Natural killer cell treated with Interleukin-12 subunit alpha and Interleukin-12 subunit beta and Interleukin-15 and Interleukin-18, amount 100 ng/mL, for 72 hours (primary cell): ENCODE measurements at regions not wholly inside any gene's neighbourhood (a gene's known extent, or its start where the extent isn't known, plus 50 kb on each side); places are given as distances from the start of the nearest gene placed in this dataset.
"Not testable (repeated sequence)": the region's sequence is repeated elsewhere in the genome, so short reads cannot be mapped to it uniquely, and the experiment has no call there.

ENCODE experiments used
- ATAC-seq, 2 donors: fragments of 150-1000 bp; cut with Tn5 transposase in 1 of 2; sonication (Bioruptor Pico), chemical (Tn5 transposase) in 1 of 2; 2 replicates each; pipeline ENCODE4 v1.10.0; 2021
- DNase-seq: peaks from one replicate; pipeline ENCODE4 v3.0.0; 2022; ENCODE audit warnings: low spot score
- H3K27ac Mint-ChIP-seq, 2 donors: 1 replicate in 1 of 2; 2 replicates in 1 of 2; pipeline ENCODE4 v1.8.0; 2022; ENCODE audit warnings: mixed read lengths in 2 of 2, mild to moderate bottlenecking in 1 of 2, moderate library complexity in 1 of 2
- H3K27me3 Mint-ChIP-seq, 2 donors: 1 replicate in 1 of 2; 2 replicates in 1 of 2; pipeline ENCODE4 v1.8.0; 2022; ENCODE audit warnings: mixed read lengths in 2 of 2
- H3K36me3 Mint-ChIP-seq: one replicate; pipeline ENCODE4 v1.8.0; 2022; ENCODE audit warnings: mixed read lengths
- H3K4me1 Mint-ChIP-seq, 2 donors: 1 replicate in 1 of 2; 2 replicates in 1 of 2; pipeline ENCODE4 v1.8.0; 2022; ENCODE audit warnings: low read depth in 2 of 2, mixed read lengths in 2 of 2, mild to moderate bottlenecking in 1 of 2
- H3K4me3 Mint-ChIP-seq: one replicate; pipeline ENCODE4 v1.8.0; 2022; ENCODE audit warnings: mixed read lengths
- H3K9me3 Mint-ChIP-seq: 2 replicates; pipeline ENCODE4 v1.8.0; 2022; ENCODE audit warnings: mixed read lengths

- H3K27me3 Mint-ChIP-seq = no peaks in the 10 kb centered on the region
- H3K27ac Mint-ChIP-seq = no peak overlapping the region
- no peaks in the 10 kb centered on the region for H3K4me1 Mint-ChIP-seq
- H3K4me3 Mint-ChIP-seq = no peak overlapping the region
- no peaks in the 10 kb centered on the region for H3K36me3 Mint-ChIP-seq
- ATAC-seq (no peak), DNase-seq (no peak)
- H3K9me3 Mint-ChIP-seq = peaks cover 8% of the 10 kb centered on the region
These were observed 242.1 kb upstream of the PDZRN3 start for GRCh38 chr3:73866846-73867245.

GRCh38 chr3:73863546-73864079, 238.9 kb upstream of the PDZRN3 start:
- ATAC-seq = no peak
- H3K27ac Mint-ChIP-seq = no peak overlapping the region
- no peak for DNase-seq
- H3K4me3 Mint-ChIP-seq = no peak overlapping the region
- H3K36me3 Mint-ChIP-seq = no peaks in the 10 kb centered on the region
- H3K9me3 Mint-ChIP-seq = no peaks in the 10 kb centered on the region
- no peaks in the 10 kb centered on the region for H3K4me1 Mint-ChIP-seq
- H3K27me3 Mint-ChIP-seq = no peaks in the 10 kb centered on the region

GRCh38 chr3:73855813-73856212, 231.1 kb upstream of the PDZRN3 start:
- DNase-seq (no peak), ATAC-seq (no peak)
- Mint-ChIP-seq H3K27me3 (no peaks in the 10 kb centered on the region), H3K9me3 (peaks cover 5% of the 10 kb centered on the region), H3K36me3 (no peaks in the 10 kb centered on the region), H3K4me3 (no peak overlapping the region), H3K4me1 (no peaks in the 10 kb centered on the region), H3K27ac (no peak overlapping the region)

GRCh38 chr3:73848173-73848906, 223.6 kb upstream of the PDZRN3 start:
- DNase-seq = no peak
- no peaks in the 10 kb centered on the region for H3K4me1 Mint-ChIP-seq
- peaks cover 4% of the 10 kb centered on the region for H3K36me3 Mint-ChIP-seq
- no peak for ATAC-seq
- peaks cover 12% of the 10 kb centered on the region for H3K9me3 Mint-ChIP-seq
- H3K4me3 Mint-ChIP-seq = no peak overlapping the region
- no peaks in the 10 kb centered on the region for H3K27me3 Mint-ChIP-seq
- H3K27ac Mint-ChIP-seq = no peak overlapping the region

- ATAC-seq (no peak), DNase-seq (no peak)
- no peak overlapping the region for H3K4me3 Mint-ChIP-seq
- H3K27ac Mint-ChIP-seq = no peak overlapping the region
- H3K4me1 Mint-ChIP-seq = no peaks in the 10 kb centered on the region
- no peaks in the 10 kb centered on the region for H3K27me3 Mint-ChIP-seq
- peaks cover 12% of the 10 kb centered on the region for H3K9me3 Mint-ChIP-seq
- peaks cover 4% of the 10 kb centered on the region for H3K36me3 Mint-ChIP-seq
These were observed 222.2 kb upstream of the PDZRN3 start for GRCh38 chr3:73846951-73847350.

GRCh38 chr3:73839032-73839431, 214.3 kb upstream of the PDZRN3 start:
- ATAC-seq = no peak

GRCh38 chr3:73835945-73836344, 211.2 kb upstream of the PDZRN3 start:
- peaks cover 10% of the 10 kb centered on the region for H3K36me3 Mint-ChIP-seq
- H3K27me3 Mint-ChIP-seq = no peaks in the 10 kb centered on the region
- no peak for ATAC-seq
- DNase-seq = no peak
- H3K4me1 Mint-ChIP-seq = no peaks in the 10 kb centered on the region
- H3K4me3 Mint-ChIP-seq = no peak overlapping the region
- peaks cover 18% of the 10 kb centered on the region for H3K9me3 Mint-ChIP-seq
- H3K27ac Mint-ChIP-seq = no peak overlapping the region

More at GRCh38 chr3:73839032-73839431, 214.3 kb upstream of the PDZRN3 start:
- DNase-seq = no peak
- Mint-ChIP-seq H3K4me3 (no peak overlapping the region), H3K27ac (no peak overlapping the region), H3K9me3 (peaks cover 21% of the 10 kb centered on the region), H3K27me3 (no peaks in the 10 kb centered on the region), H3K36me3 (peaks cover 10% of the 10 kb centered on the region), H3K4me1 (no peaks in the 10 kb centered on the region)

- H3K36me3 Mint-ChIP-seq = peaks cover 14% of the 10 kb centered on the region
- ATAC-seq = no peak
- no peaks in the 10 kb centered on the region for H3K4me1 Mint-ChIP-seq
These were observed 207.7 kb upstream of the PDZRN3 start for GRCh38 chr3:73832426-73832825.

GRCh38 chr3:73828348-73828747, 203.6 kb upstream of the PDZRN3 start:
- H3K36me3 Mint-ChIP-seq = peaks cover 5% of the 10 kb centered on the region
- no peak overlapping the region for H3K4me3 Mint-ChIP-seq

More at GRCh38 chr3:73832426-73832825, 207.7 kb upstream of the PDZRN3 start:
- Mint-ChIP-seq H3K27ac (no peak overlapping the region), H3K9me3 (peaks cover 21% of the 10 kb centered on the region), H3K27me3 (no peaks in the 10 kb centered on the region), H3K4me3 (no peak overlapping the region)
- no peak for DNase-seq

GRCh38 chr3:73827725-73828211, 203.0 kb upstream of the PDZRN3 start:
- H3K4me1 Mint-ChIP-seq = no peaks in the 10 kb centered on the region
- no peak for DNase-seq
- peaks cover 5% of the 10 kb centered on the region for H3K36me3 Mint-ChIP-seq
- peaks cover 12% of the 10 kb centered on the region for H3K9me3 Mint-ChIP-seq
- no peak for ATAC-seq
- H3K27ac Mint-ChIP-seq = no peak overlapping the region
- H3K27me3 Mint-ChIP-seq = no peaks in the 10 kb centered on the region
- no peak overlapping the region for H3K4me3 Mint-ChIP-seq

More at GRCh38 chr3:73828348-73828747, 203.6 kb upstream of the PDZRN3 start:
- Mint-ChIP-seq H3K27me3 (no peaks in the 10 kb centered on the region), H3K9me3 (peaks cover 10% of the 10 kb centered on the region), H3K4me1 (no peaks in the 10 kb centered on the region), H3K27ac (no peak overlapping the region)
- no peak for ATAC-seq
- DNase-seq = no peak

- H3K4me3 Mint-ChIP-seq = no peak overlapping the region
- DNase-seq = no peak
- H3K27ac Mint-ChIP-seq = no peak overlapping the region
- H3K27me3 Mint-ChIP-seq = no peaks in the 10 kb centered on the region
- no peaks in the 10 kb centered on the region for H3K4me1 Mint-ChIP-seq
- H3K36me3 Mint-ChIP-seq = peaks cover 5% of the 10 kb centered on the region
- no peak for ATAC-seq
- H3K9me3 Mint-ChIP-seq = peaks cover 12% of the 10 kb centered on the region
These were observed 202.5 kb upstream of the PDZRN3 start for GRCh38 chr3:73827204-73827603.

GRCh38 chr3:73820896-73821295, 196.2 kb upstream of the PDZRN3 start:
- H3K4me1 Mint-ChIP-seq, DNase-seq, H3K4me3 Mint-ChIP-seq, ATAC-seq, H3K36me3 Mint-ChIP-seq, H3K27ac Mint-ChIP-seq, H3K27me3 Mint-ChIP-seq: not testable (repeated sequence)
- H3K9me3 Mint-ChIP-seq = peaks cover 10% of the 10 kb centered on the region

GRCh38 chr3:73820431-73820830, 195.7 kb upstream of the PDZRN3 start:
- no peaks in the 10 kb centered on the region for H3K36me3 Mint-ChIP-seq
- DNase-seq = no peak
- H3K4me3 Mint-ChIP-seq = no peak overlapping the region
- H3K27ac Mint-ChIP-seq = no peak overlapping the region
- H3K4me1 Mint-ChIP-seq = no peaks in the 10 kb centered on the region
- no peak for ATAC-seq
- H3K27me3 Mint-ChIP-seq = no peaks in the 10 kb centered on the region
- H3K9me3 Mint-ChIP-seq = peaks cover 10% of the 10 kb centered on the region

GRCh38 chr3:73815966-73816365, 191.2 kb upstream of the PDZRN3 start:
- Mint-ChIP-seq H3K27me3 (no peaks in the 10 kb centered on the region), H3K4me1 (no peaks in the 10 kb centered on the region), H3K9me3 (peaks cover 22% of the 10 kb centered on the region), H3K4me3 (no peak overlapping the region), H3K36me3 (no peaks in the 10 kb centered on the region), H3K27ac (no peak overlapping the region)
- DNase-seq = no peak
- no peak for ATAC-seq
